ENCODE measurements at regions not wholly inside any gene's neighbourhood (a gene's known extent, or its start where the extent isn't known, plus 50 kb on each side); places are given as distances from the start of the nearest gene placed in this dataset.
A peak's percentile ranks its signal among the peaks of the same experiment; 100 is the strongest.

DNA sequence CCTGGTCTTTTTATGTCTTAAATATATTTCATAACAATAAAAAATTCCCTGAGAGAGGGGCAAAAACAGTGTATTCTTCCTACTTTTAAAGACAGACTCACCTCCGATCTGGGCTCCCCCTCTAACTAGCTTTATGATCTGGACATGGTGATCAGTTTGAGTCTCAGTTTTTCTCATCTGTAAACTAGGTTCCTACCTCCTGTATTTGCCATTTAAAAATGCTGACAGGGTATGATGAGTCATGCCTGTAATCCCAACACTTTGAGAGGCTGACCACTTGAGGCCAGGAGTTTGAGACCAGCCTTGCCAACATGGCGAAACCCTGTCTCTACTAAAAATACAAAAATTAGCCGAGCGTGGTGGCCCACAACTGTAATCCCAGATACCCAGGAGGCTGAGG is 114.8 kb upstream of the LHX5 start:
- peaks cover 51 to 66% of the 10 kb centered on the region in 2 experiments for H3K4me1 Mint-ChIP-seq
- H2BK5ac ChIP-seq (ENCODE audit: insufficient read length, low read length) = no peak overlapping the region
- no peak overlapping the region for H3K23ac ChIP-seq (ENCODE audit: insufficient read length, low read depth, low read length)
- no peaks in the 10 kb centered on the region for H3K23me2 ChIP-seq (ENCODE audit: insufficient read length, low read depth, low read length, poor library complexity, severe bottlenecking)
- TF ChIP-seq, protein P1, sequence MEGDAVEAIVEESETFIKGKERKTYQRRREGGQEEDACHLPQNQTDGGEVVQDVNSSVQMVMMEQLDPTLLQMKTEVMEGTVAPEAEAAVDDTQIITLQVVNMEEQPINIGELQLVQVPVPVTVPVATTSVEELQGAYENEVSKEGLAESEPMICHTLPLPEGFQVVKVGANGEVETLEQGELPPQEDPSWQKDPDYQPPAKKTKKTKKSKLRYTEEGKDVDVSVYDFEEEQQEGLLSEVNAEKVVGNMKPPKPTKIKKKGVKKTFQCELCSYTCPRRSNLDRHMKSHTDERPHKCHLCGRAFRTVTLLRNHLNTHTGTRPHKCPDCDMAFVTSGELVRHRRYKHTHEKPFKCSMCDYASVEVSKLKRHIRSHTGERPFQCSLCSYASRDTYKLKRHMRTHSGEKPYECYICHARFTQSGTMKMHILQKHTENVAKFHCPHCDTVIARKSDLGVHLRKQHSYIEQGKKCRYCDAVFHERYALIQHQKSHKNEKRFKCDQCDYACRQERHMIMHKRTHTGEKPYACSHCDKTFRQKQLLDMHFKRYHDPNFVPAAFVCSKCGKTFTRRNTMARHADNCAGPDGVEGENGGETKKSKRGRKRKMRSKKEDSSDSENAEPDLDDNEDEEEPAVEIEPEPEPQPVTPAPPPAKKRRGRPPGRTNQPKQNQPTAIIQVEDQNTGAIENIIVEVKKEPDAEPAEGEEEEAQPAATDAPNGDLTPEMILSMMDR (conservative IDR thresholded peaks at IDR 0.05) = no peak
- H3K14ac ChIP-seq (ENCODE audit: insufficient read depth, low read length) = no peak overlapping the region
- no peak overlapping the region for H3K4me3 Mint-ChIP-seq
- H3K27ac Mint-ChIP-seq = peak overlapping the region in 1 of 3 experiments; percentile 27; a peak in 1 of 7 replicates
- no CpG with 5 or more reads among the region's 4 CpGs for WGBS (ENCODE audit: extremely low coverage, insufficient read length, low lambda C conversion rate)
- H4K5ac ChIP-seq (ENCODE audit: insufficient read length, low read depth, low read length) = no peak overlapping the region
- H2AK5ac ChIP-seq (ENCODE audit: insufficient read length, low read length) = no peak overlapping the region
- no peak overlapping the region for H3K9ac ChIP-seq (ENCODE audit: extremely low read depth, insufficient read length, low read length)
- H3K27ac ChIP-seq (ENCODE audit: insufficient read length, low read depth, low read length) = no peak overlapping the region
- peaks cover 0 to 7% (median 0%) of the 10 kb centered on the region in 3 experiments; a peak in 1 of 7 replicates for H3K36me3 Mint-ChIP-seq (ENCODE audit: insufficient read depth in 1 of 3, low read depth in 3 of 3)
- no peak overlapping the region for H4K91ac ChIP-seq (ENCODE audit: insufficient read length, low read depth, low read length)
- H3K18ac ChIP-seq (ENCODE audit: insufficient read length, low read depth, low read length) = no peak overlapping the region
- no peak overlapping the region for H2BK12ac ChIP-seq (ENCODE audit: insufficient read length, low read depth, low read length)
- peaks cover 3 to 5% of the 10 kb centered on the region in 2 experiments; a peak in 4 of 5 replicates for H3K9me3 Mint-ChIP-seq
- no peak overlapping the region for H4K8ac ChIP-seq (replicated peaks; ENCODE audit: insufficient read length, low read depth, low read length)
- H3K4ac ChIP-seq (ENCODE audit: low read depth, low read length) = no peak overlapping the region
- no peak overlapping the region for H2BK15ac ChIP-seq (ENCODE audit: low read depth, low read length)
- H2AFZ ChIP-seq (ENCODE audit: low read length) = no peak overlapping the region
- DNase-seq = no peak
- H3K9me3 ChIP-seq (ENCODE audit: control insufficient read depth, low read depth, low read length) = no peaks in the 10 kb centered on the region
- no peaks in the 10 kb centered on the region for H4K20me1 ChIP-seq (ENCODE audit: control insufficient read depth, insufficient read depth, insufficient read length)
- no peak overlapping the region for H3K56ac ChIP-seq (ENCODE audit: insufficient read length, low read depth, low read length)
- no peaks in the 10 kb centered on the region for H3K79me1 ChIP-seq (ENCODE audit: insufficient read depth, low read depth, low read length, poor library complexity, severe bottlenecking)
- no peaks in the 10 kb centered on the region for H3K27me3 ChIP-seq (ENCODE audit: insufficient read depth, low read length)
- no peak overlapping the region for H3T11ph ChIP-seq (ENCODE audit: low read length)
- H3K27me3 Mint-ChIP-seq (ENCODE audit: low read depth) = peaks cover 4% of the 10 kb centered on the region; the same call in 1 of the 2 replicates
- no peak overlapping the region for H3K4me2 ChIP-seq (ENCODE audit: insufficient read depth, insufficient read length, low read length)
- no peaks in the 10 kb centered on the region for H3K79me2 ChIP-seq (ENCODE audit: insufficient read depth, low read length)
- H2BK20ac ChIP-seq (ENCODE audit: low read depth, low read length, poor library complexity, severe bottlenecking) = no peak overlapping the region
- peaks cover 10% of the 10 kb centered on the region; the same call in 1 of the 2 replicates for H3K4me1 ChIP-seq (ENCODE audit: insufficient read depth, low read length)
- no peak overlapping the region for H2BK120ac ChIP-seq (ENCODE audit: low read depth, low read length, poor library complexity, severe bottlenecking)

Data from H9 (cell line).